Esophagus squamous epithelium (tissue), 5 donors: ENCODE measurements at regions not wholly inside any gene's neighbourhood (a gene's known extent, or its start where the extent isn't known, plus 50 kb on each side); places are given as distances from the start of the nearest gene placed in this dataset.
A peak's percentile ranks its signal among the peaks of the same experiment; 100 is the strongest.

Experiments used
- DNase-seq: peaks from one replicate; lab custom pipeline; 2025; lab: John Stamatoyannopoulos, UW
- H3K27ac ChIP-seq, 4 donors: fragments of 200-600 bp; sonication (generic); one replicate each; pipeline ENCODE4 v1.5.1; 2016 to 2019; ENCODE audit warnings: mild to moderate bottlenecking in 1 of 4
- H3K27me3 ChIP-seq, 4 donors: fragments of 200-600 bp; sonication (generic); 1 replicate in 3 of 4; 2 replicates in 1 of 4; pipeline versions ENCODE4 v1.5.1 to v1.6.0; 2017 to 2021; ENCODE audit warnings: antibody characterized with exemption in 1 of 4
- H3K36me3 ChIP-seq, 3 donors: fragments of 200-600 bp; sonication (generic); one replicate each; pipeline ENCODE4 v1.5.1; 2016 to 2019
- H3K4me1 ChIP-seq, 3 donors: fragments of 200-600 bp; sonication (generic); one replicate each; pipeline ENCODE4 v1.5.1; 2017 to 2019
- H3K4me3 ChIP-seq, 4 donors: fragments of 200-600 bp; sonication (generic); 1 replicate in 3 of 4; 2 replicates in 1 of 4; pipeline ENCODE4 v1.5.1; 2016 to 2019; ENCODE audit warnings: mild to moderate bottlenecking in 2 of 4, moderate library complexity in 1 of 4
- H3K9me3 ChIP-seq, 3 donors: fragments of 200-600 bp; sonication (generic); one replicate each; pipeline ENCODE4 v1.5.1; 2016 to 2019
- POLR2A ChIP-seq, 4 donors: fragments of 450-650 bp; IDR thresholded peaks; one replicate each; pipeline ENCODE4 v1.6.1; 2017; ENCODE audit warnings: antibody characterized with exemption in 4 of 4, mild to moderate bottlenecking in 4 of 4, moderate library complexity in 3 of 4
- WGBS, 2 donors: methylation state at CpG; one replicate each; pipeline ENCODE4 v1.1.5; 2018; 5-methylcytosine and 5-hydroxymethylcytosine counted together
- intact Hi-C: fragments of 100-400 bp; cut with DNase I; formaldehyde crosslinking; loops from one replicate; pipeline ENCODE4 v1.15.0; 2022
- TF ChIP-seq, protein P1 (sequence below), 6 experiments: fragments of 450-650 bp in 4 of 6; fragments of 200-600 bp in 2 of 6; sonication (generic) in 2 of 6; IDR thresholded peaks; one replicate each; pipeline ENCODE4 v1.5.1; 2016 to 2019; ENCODE audit warnings: antibody characterized with exemption in 6 of 6, mild to moderate bottlenecking in 4 of 6, moderate library complexity in 4 of 6
- donor health status: DM: yes; HTN: yes; CAD: no.

DNA sequence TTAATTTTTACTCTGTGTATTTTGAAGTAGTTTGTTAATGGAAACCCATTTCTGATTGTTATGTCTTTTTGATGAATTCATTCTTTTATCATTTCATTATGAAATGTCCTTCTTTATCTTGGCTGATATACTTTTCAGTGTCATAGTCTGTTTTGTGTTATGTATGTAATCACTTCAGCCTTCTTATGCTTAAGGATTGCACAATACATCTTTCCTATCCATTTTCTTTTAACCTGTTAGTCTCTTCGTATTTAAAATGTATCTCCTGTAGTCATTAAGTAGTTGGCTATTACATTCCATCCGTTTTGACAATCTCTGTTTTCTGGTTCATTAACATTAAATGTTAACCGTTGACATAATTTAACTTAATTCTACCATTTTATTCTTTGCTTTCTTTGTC lies 344.6 kb upstream of the CTNND2 start:
- peaks cover 0 to under 1% (median 0%) of the 10 kb centered on the region in 3 donors for H3K4me1 ChIP-seq
- no peak overlapping the region for H3K4me3 ChIP-seq
- H3K36me3 ChIP-seq, result no peaks in the 10 kb centered on the region
- no peak for TF ChIP-seq POLR2A (IDR thresholded peaks at IDR 0.05)
- TF ChIP-seq, protein P1, sequence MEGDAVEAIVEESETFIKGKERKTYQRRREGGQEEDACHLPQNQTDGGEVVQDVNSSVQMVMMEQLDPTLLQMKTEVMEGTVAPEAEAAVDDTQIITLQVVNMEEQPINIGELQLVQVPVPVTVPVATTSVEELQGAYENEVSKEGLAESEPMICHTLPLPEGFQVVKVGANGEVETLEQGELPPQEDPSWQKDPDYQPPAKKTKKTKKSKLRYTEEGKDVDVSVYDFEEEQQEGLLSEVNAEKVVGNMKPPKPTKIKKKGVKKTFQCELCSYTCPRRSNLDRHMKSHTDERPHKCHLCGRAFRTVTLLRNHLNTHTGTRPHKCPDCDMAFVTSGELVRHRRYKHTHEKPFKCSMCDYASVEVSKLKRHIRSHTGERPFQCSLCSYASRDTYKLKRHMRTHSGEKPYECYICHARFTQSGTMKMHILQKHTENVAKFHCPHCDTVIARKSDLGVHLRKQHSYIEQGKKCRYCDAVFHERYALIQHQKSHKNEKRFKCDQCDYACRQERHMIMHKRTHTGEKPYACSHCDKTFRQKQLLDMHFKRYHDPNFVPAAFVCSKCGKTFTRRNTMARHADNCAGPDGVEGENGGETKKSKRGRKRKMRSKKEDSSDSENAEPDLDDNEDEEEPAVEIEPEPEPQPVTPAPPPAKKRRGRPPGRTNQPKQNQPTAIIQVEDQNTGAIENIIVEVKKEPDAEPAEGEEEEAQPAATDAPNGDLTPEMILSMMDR (IDR thresholded peaks at IDR 0.05), result no peak
- no peaks in the 10 kb centered on the region for H3K27me3 ChIP-seq
- H3K9me3 ChIP-seq, result no peaks in the 10 kb centered on the region
- no peak for DNase-seq
- intact Hi-C loops, result no loop called here
- no peak overlapping the region for H3K27ac ChIP-seq
- 71% methylated on average over 3 of the region's 3 CpGs for WGBS, 2 donors

DNA sequence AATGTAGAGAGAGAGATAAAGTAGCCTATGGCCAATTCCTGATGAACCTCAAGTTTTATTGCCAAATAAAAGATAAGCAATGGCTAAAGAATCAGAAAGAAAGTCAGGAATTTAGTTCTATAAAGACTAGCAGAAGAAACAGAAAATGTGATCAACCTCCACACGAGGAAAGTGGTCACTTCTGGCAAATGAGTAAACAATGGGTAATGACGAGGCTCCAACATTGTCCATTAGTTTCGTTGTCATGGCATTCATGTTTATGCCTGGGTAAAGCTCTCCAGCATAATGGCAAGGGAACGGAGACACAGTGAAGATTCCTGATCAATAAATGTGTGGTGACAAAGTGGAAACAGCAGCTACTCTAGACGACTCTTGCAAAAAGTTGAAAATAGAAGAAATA lies 341.8 kb upstream of the CTNND2 start:
- H3K36me3 ChIP-seq, result no peaks in the 10 kb centered on the region
- H3K27me3 ChIP-seq, result no peaks in the 10 kb centered on the region
- WGBS, 2 donors, result 74 to 80% methylated on average over 5 of the region's 5 CpGs
- TF ChIP-seq, protein P1 (IDR thresholded peaks at IDR 0.05), result no peak
- no peak for TF ChIP-seq POLR2A (IDR thresholded peaks at IDR 0.05)
- no peak for DNase-seq
- no peak overlapping the region for H3K27ac ChIP-seq
- peaks cover 0 to 12% (median 0%) of the 10 kb centered on the region in 3 donors for H3K4me1 ChIP-seq
- intact Hi-C loops, result no loop called here
- no peak overlapping the region for H3K4me3 ChIP-seq
- H3K9me3 ChIP-seq, result no peaks in the 10 kb centered on the region

DNA sequence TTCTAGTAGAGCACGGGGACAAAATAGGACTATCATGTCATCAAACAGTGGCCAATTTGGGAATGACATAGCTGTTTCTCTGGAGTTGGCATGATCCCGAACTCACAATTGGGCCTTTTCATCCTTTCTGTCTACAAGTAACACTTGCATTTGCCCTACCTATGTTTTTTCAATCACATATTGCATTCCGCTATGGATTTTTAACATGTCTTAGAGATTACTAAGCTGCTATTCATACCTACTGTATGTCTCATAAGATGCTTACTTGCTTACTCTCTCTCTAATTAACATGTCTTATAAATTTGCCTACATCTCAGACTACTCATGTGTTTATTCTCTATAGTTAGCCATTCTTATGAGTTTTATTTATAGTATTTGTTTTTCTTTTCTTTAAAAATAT lies 341.2 kb upstream of the CTNND2 start:
- TF ChIP-seq, protein P1 (IDR thresholded peaks at IDR 0.05), result no peak
- TF ChIP-seq POLR2A (IDR thresholded peaks at IDR 0.05), result no peak
- Histone ChIP-seq H3K4me3 (no peak overlapping the region), H3K27ac (no peak overlapping the region), H3K9me3 (no peaks in the 10 kb centered on the region), H3K36me3 (no peaks in the 10 kb centered on the region), H3K27me3 (no peaks in the 10 kb centered on the region), H3K4me1 (peaks cover 0 to 12% (median 0%) of the 10 kb centered on the region in 3 donors)
- 86 to 87% methylated on average over 3 of the region's 3 CpGs for WGBS, 2 donors
- intact Hi-C loops, result no loop called here
- DNase-seq, result no peak

DNA sequence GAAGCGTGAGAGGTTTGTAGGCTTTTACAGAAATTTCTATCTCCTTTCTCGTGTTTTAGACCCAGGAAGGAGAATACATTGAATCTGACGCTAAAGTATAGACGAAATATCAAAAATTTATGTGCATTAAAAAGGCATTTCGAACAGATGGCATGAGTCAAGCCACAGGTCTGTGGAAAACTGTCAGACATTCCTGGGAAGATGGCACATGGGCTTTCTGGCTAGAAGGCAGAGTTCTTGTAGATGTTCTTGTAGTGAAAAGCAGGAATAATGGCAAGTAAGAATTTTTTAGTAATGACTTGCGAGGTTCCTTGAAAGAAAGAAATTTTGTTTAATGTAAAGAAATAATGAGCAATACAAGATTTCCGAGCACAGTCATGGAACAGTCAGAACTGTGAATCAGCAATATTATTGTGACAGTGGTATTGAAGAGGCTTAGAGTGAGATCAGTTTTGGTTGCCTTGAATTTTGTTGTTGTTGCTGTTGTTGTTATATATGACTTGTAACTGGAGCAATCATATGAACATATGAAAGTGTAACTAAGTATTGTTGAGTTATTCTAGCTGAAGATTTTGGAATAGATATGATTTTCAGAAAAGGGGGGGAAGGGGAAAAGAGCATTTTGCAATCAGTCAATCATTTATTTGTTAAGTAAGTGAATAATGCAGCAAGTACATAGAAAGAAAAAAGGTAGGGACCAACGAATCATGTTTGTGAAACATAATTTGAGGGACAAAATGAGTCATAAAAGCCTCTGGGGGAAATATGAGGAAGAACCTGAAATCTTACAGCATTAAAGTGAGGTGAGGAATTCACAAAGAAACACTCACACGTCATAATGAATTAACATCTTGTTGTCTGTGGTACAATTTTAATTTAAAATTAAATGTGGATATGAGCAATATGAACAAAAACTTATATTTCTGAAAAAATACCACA lies 339.0 kb upstream of the CTNND2 start:
- H3K36me3 ChIP-seq, result no peaks in the 10 kb centered on the region
- 48 to 54% methylated on average over 9 of the region's 9 CpGs for WGBS, 2 donors
- no peak for DNase-seq
- H3K27me3 ChIP-seq, result no peaks in the 10 kb centered on the region
- intact Hi-C loops, result no loop called here
- peaks cover 0 to 14% (median 0%) of the 10 kb centered on the region in 3 donors for H3K4me1 ChIP-seq
- TF ChIP-seq, protein P1 (IDR thresholded peaks at IDR 0.05), result no peak
- no peak for TF ChIP-seq POLR2A (IDR thresholded peaks at IDR 0.05)
- no peaks in the 10 kb centered on the region for H3K9me3 ChIP-seq
- no peak overlapping the region for H3K4me3 ChIP-seq
- H3K27ac ChIP-seq, result peak overlapping the region in 1 of 4 donors; percentile 16

DNA sequence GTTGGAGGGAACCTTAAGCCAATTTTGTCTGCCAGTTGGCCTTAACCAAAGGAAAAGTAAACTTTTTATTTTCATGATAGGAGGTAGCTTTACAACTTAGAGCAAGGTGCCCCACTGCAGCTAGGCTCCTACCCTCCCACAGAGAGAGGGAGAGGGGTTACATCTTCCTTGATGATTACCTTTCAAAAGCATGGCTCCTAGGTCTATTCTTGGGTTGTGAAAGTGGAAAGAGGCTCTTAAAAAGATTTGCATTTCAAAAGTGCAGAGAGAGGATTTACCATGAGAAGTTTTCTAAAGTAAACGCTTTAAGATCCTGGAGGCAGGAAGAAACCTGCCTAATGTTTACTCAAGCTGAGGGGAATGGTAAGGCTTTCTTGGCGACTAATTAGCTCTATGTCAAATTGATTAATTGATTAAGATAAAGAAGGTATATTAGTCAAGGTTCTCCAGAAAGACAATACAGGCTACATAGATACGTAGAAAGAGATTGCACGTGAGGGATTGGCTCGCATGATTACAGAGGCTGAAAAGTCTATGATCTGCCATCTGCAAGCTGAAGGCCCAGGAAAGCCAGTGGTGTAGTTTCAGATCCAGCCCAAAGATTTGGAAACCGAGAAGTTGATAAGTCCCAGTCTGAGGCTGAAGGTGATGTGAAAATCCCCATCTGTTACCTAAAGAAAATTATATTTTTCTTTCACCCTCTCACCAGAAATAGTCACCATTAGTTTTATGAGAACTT lies 333.8 kb upstream of the CTNND2 start:
- no peak overlapping the region for H3K4me3 ChIP-seq
- DNase-seq, result no peak
- WGBS, 2 donors, result 9% methylated on average over 6 of the region's 6 CpGs
- TF ChIP-seq, protein P1 (IDR thresholded peaks at IDR 0.05), result no peak
- no peak for TF ChIP-seq POLR2A (IDR thresholded peaks at IDR 0.05)
- peaks cover 0 to 16% (median 0%) of the 10 kb centered on the region in 3 donors for H3K4me1 ChIP-seq
- peaks cover 0 to 5% (median 0%) of the 10 kb centered on the region in 3 donors for H3K9me3 ChIP-seq
- H3K36me3 ChIP-seq, result no peaks in the 10 kb centered on the region
- H3K27me3 ChIP-seq, result no peaks in the 10 kb centered on the region
- H3K27ac ChIP-seq, result no peak overlapping the region
- intact Hi-C loops, result no loop called here
